ENCODE measurements at regions not wholly inside any gene's neighbourhood (a gene's known extent, or its start where the extent isn't known, plus 50 kb on each side); places are given as distances from the start of the nearest gene placed in this dataset.

DNA sequence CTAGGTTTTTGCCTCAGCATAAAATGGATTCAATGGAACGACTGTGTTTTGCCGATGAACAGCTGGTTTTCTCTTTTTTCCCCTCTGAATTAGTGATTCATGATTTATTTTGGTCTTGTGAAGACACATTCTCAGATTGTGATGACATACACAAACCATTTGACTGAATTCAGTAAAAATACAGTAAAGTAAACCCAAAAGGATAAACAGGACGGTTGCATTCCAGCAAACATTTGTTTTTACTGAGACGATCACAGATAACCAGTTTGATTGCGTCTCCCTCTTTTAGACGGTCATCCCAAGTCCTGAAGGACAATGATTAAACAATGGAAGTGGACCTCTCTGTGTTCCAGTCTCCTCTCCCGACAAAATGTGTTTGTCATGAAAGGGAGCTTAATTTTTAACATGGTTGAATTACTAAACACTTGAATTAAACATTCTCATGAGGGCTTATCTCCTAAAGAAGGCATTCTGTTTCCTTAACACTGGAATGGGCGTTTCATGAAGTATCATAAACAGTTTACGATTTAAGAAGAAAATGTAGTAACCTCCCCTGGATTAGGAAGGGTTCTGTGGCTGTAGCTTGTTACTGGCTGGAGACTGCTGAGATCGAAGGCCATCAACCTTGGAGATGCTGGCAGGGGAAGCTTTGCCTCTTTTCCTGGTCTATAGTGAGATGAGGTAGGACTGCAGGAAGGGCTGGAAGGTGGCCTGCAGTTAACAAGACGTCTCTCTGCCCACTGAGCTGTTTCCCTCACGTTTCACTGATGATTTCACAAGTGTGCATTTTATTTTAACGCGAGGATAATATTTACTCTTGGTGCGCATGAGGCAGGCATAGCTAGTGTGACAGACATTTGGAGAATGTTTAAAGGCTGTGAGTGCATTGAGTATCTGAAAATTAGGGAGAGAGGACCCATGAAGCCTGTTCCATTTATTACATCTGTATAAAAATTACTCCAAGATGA, 457.9 kb downstream of the FGF9 start:
- no TSS peak for BruUV-seq (replicated peaks)
- H3K27me3 ChIP-seq (ENCODE audit: control insufficient read depth, insufficient read depth, low read length) = no peaks in the 10 kb centered on the region
- TF ChIP-seq POLR2AphosphoS5 (IDR thresholded peaks at IDR 0.05; ENCODE audit: low read depth, low read length) (no peak), SIN3A (IDR thresholded peaks at IDR 0.05; ENCODE audit: borderline replicate concordance, insufficient read depth, low read depth, low read length) (no peak), TCF7L2 (IDR thresholded peaks at IDR 0.05; ENCODE audit: low read depth, low read length) (no peak)
- TF ChIP-seq, protein P1, sequence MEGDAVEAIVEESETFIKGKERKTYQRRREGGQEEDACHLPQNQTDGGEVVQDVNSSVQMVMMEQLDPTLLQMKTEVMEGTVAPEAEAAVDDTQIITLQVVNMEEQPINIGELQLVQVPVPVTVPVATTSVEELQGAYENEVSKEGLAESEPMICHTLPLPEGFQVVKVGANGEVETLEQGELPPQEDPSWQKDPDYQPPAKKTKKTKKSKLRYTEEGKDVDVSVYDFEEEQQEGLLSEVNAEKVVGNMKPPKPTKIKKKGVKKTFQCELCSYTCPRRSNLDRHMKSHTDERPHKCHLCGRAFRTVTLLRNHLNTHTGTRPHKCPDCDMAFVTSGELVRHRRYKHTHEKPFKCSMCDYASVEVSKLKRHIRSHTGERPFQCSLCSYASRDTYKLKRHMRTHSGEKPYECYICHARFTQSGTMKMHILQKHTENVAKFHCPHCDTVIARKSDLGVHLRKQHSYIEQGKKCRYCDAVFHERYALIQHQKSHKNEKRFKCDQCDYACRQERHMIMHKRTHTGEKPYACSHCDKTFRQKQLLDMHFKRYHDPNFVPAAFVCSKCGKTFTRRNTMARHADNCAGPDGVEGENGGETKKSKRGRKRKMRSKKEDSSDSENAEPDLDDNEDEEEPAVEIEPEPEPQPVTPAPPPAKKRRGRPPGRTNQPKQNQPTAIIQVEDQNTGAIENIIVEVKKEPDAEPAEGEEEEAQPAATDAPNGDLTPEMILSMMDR (IDR thresholded peaks at IDR 0.05) = no peak
- TF ChIP-seq, protein P2, sequence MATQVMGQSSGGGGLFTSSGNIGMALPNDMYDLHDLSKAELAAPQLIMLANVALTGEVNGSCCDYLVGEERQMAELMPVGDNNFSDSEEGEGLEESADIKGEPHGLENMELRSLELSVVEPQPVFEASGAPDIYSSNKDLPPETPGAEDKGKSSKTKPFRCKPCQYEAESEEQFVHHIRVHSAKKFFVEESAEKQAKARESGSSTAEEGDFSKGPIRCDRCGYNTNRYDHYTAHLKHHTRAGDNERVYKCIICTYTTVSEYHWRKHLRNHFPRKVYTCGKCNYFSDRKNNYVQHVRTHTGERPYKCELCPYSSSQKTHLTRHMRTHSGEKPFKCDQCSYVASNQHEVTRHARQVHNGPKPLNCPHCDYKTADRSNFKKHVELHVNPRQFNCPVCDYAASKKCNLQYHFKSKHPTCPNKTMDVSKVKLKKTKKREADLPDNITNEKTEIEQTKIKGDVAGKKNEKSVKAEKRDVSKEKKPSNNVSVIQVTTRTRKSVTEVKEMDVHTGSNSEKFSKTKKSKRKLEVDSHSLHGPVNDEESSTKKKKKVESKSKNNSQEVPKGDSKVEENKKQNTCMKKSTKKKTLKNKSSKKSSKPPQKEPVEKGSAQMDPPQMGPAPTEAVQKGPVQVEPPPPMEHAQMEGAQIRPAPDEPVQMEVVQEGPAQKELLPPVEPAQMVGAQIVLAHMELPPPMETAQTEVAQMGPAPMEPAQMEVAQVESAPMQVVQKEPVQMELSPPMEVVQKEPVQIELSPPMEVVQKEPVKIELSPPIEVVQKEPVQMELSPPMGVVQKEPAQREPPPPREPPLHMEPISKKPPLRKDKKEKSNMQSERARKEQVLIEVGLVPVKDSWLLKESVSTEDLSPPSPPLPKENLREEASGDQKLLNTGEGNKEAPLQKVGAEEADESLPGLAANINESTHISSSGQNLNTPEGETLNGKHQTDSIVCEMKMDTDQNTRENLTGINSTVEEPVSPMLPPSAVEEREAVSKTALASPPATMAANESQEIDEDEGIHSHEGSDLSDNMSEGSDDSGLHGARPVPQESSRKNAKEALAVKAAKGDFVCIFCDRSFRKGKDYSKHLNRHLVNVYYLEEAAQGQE (IDR thresholded peaks at IDR 0.05; ENCODE audit: insufficient read depth in 1 of 2, low read depth in 2 of 2, low read length in 1 of 2) = no peak
- CTCF ChIA-PET = no interaction called here
- no peak for ATAC-seq
- no peaks in the 10 kb centered on the region for H3K36me3 ChIP-seq (ENCODE audit: control insufficient read depth, insufficient read depth, low read length)
- no peak for DNase-seq (ENCODE audit: low read depth, low spot score)
- in situ Hi-C loops (cut with HindIII; ENCODE audit: low pct_unique_long_range_greater_than_20kb, low sequenced_read_pairs) (no loop called here), intact Hi-C loops (cut with micrococcal nuclease; ENCODE audit: unreplicated experiment) (no loop called here)
- H3K9me3 ChIP-seq (ENCODE audit: control insufficient read depth, insufficient read depth, low read depth, low read length) = no peaks in the 10 kb centered on the region
- POLR2A ChIA-PET = no interaction called here
- no peaks in the 10 kb centered on the region for H3K4me1 ChIP-seq (ENCODE audit: control insufficient read depth, insufficient read depth, low read length)
- no peak overlapping the region for H3K27ac ChIP-seq (ENCODE audit: low read length)
- H3K4me3 ChIP-seq (ENCODE audit: low read depth in 2 of 2, low read length in 2 of 2) = no peak overlapping the region

DNA sequence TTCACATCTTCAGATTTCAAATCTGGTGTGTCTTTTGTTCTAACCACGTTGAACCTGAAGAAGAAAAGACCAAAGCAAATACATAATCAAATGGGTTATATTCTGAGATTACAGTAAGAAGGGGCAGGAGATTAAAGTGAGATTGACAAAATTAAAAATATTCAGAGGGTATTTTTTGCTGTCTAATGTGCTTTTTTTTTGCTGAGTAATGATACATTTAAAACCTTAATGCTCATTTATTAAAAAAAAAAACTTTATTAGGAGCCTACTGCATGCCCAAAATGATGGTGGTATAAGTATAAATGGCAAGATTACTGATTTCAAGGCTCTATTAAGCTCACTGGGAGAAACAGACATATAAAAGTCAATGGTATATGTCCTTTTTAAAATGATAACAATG, 459.4 kb downstream of the FGF9 start:
- Histone ChIP-seq H3K27ac (ENCODE audit: low read length) (no peak overlapping the region), H3K36me3 (ENCODE audit: control insufficient read depth, insufficient read depth, low read length) (no peaks in the 10 kb centered on the region), H3K4me3 (ENCODE audit: low read depth in 2 of 2, low read length in 2 of 2) (no peak overlapping the region), H3K4me1 (ENCODE audit: control insufficient read depth, insufficient read depth, low read length) (no peaks in the 10 kb centered on the region), H3K27me3 (ENCODE audit: control insufficient read depth, insufficient read depth, low read length) (no peaks in the 10 kb centered on the region), H3K9me3 (ENCODE audit: control insufficient read depth, insufficient read depth, low read depth, low read length) (no peaks in the 10 kb centered on the region)
- intact Hi-C loops (cut with micrococcal nuclease; ENCODE audit: unreplicated experiment) = no loop called here
- no peak for TF ChIP-seq POLR2AphosphoS5 (IDR thresholded peaks at IDR 0.05; ENCODE audit: low read depth, low read length)
- TF ChIP-seq TCF7L2 (IDR thresholded peaks at IDR 0.05; ENCODE audit: low read depth, low read length) = no peak
- no peak for TF ChIP-seq SIN3A (IDR thresholded peaks at IDR 0.05; ENCODE audit: borderline replicate concordance, insufficient read depth, low read depth, low read length)
- TF ChIP-seq, protein P2 (IDR thresholded peaks at IDR 0.05; ENCODE audit: insufficient read depth in 1 of 2, low read depth in 2 of 2, low read length in 1 of 2) = no peak
- TF ChIP-seq, protein P1 (IDR thresholded peaks at IDR 0.05) = no peak
- ATAC-seq (no peak), DNase-seq (ENCODE audit: low read depth, low spot score) (no peak)
- ChIA-PET CTCF (no interaction called here), POLR2A (no interaction called here)
- in situ Hi-C loops (cut with HindIII; ENCODE audit: low pct_unique_long_range_greater_than_20kb, low sequenced_read_pairs) = no loop called here
- no TSS peak for BruUV-seq (replicated peaks)
